Neural cell (in vitro differentiated cells): ENCODE measurements at regions not wholly inside any gene's neighbourhood (a gene's known extent, or its start where the extent isn't known, plus 50 kb on each side); places are given as distances from the start of the nearest gene placed in this dataset.

Experiments
- H2AFZ ChIP-seq: fragments of 200-600, 300-800 bp; sonication (generic), shearing (Covaris generic); 2 replicates; pipeline ENCODE4 v1.6.0; 2014; ENCODE audit warnings: low read depth, mild to moderate bottlenecking, antibody characterized with exemption, low read length, moderate library complexity
- H3F3A ChIP-seq: fragments of 200-600 bp; shearing (Covaris generic); 2 replicates; pipeline ENCODE4 v1.6.1; 2016; ENCODE audit warnings: mild to moderate bottlenecking, moderate library complexity, mixed read lengths, antibody characterized with exemption, low read length; ENCODE audit not compliant: insufficient read depth, poor library complexity, severe bottlenecking
- H3K27ac ChIP-seq: fragments of 200-600, 300-800 bp; sonication (generic), shearing (Covaris generic); 2 replicates; pipeline ENCODE4 v1.5.1; 2014; ENCODE audit warnings: mild to moderate bottlenecking, low read length, moderate library complexity
- H3K27me3 ChIP-seq: fragments of 300-800, 200-600 bp; sonication (generic), shearing (Covaris generic); 2 replicates; pipeline ENCODE4 v1.6.0; 2014; ENCODE audit warnings: mild to moderate bottlenecking, low read depth, low read length, moderate library complexity; ENCODE audit not compliant: insufficient read depth
- H3K36me3 ChIP-seq: fragments of 300-800, 200-600 bp; sonication (generic), shearing (Covaris generic); 2 replicates; pipeline ENCODE4 v1.5.1; 2014; ENCODE audit warnings: mild to moderate bottlenecking, antibody characterized with exemption, low read length, moderate library complexity; ENCODE audit not compliant: insufficient read depth
- H3K4me2 ChIP-seq: fragments of 300-800, 200-600 bp; sonication (generic), shearing (Covaris generic); 2 replicates; pipeline ENCODE4 v1.6.0; 2014; ENCODE audit warnings: mild to moderate bottlenecking, low read length
- H3K4me3 ChIP-seq: fragments of 300-800, 200-600 bp; sonication (generic), shearing (Covaris generic); 2 replicates; pipeline ENCODE4 v1.5.1; 2014; ENCODE audit warnings: mild to moderate bottlenecking, low read length, moderate library complexity
- H3K79me2 ChIP-seq: fragments of 200-600 bp; shearing (Covaris generic); replicated peaks from 2 replicates; pipeline ENCODE4 v1.6.0; 2014; ENCODE audit warnings: mild to moderate bottlenecking, low read length, moderate library complexity; ENCODE audit not compliant: insufficient read depth
- H3K9ac ChIP-seq: fragments of 300-800, 200-600 bp; sonication (generic), shearing (Covaris generic); 2 replicates; pipeline ENCODE4 v1.6.1; 2016; ENCODE audit warnings: mild to moderate bottlenecking, low read length, mixed read lengths
- H3K9me2 ChIP-seq: fragments of 200-600 bp; shearing (Covaris generic); 2 replicates; pipeline ENCODE4 v1.6.1; 2016; ENCODE audit warnings: mild to moderate bottlenecking, low read length, mixed read lengths; ENCODE audit not compliant: insufficient read depth
- H3K9me3 ChIP-seq: fragments of 200-600, 300-800 bp; sonication (generic), shearing (Covaris generic); 2 replicates; pipeline ENCODE4 v1.6.1; 2016; ENCODE audit warnings: mild to moderate bottlenecking, mixed run types, low read length, moderate library complexity, mixed read lengths
- H4K20me1 ChIP-seq: fragments of 200-600 bp; shearing (Covaris generic); 2 replicates; pipeline ENCODE4 v1.6.1; 2016; ENCODE audit warnings: mild to moderate bottlenecking, mixed run types; ENCODE audit not compliant: insufficient read depth
- EP300 ChIP-seq: fragments of 450-650 bp; conservative IDR thresholded peaks from 2 replicates; pipeline ENCODE4 v1.6.1; 2014; ENCODE audit warnings: antibody characterized with exemption, mild to moderate bottlenecking, moderate library complexity; ENCODE audit not compliant: poor library complexity, severe bottlenecking
- EZH2 ChIP-seq: fragments of 200-600, 300-800 bp; shearing (Covaris generic), sonication (generic); IDR thresholded peaks from 2 replicates; pipeline ENCODE4 v1.6.1; 2014; ENCODE audit warnings: antibody characterized with exemption, low read length, borderline replicate concordance, mild to moderate bottlenecking; ENCODE audit not compliant: insufficient read depth, poor library complexity, severe bottlenecking
- MXI1 ChIP-seq: fragments of 450-650 bp; conservative IDR thresholded peaks from 2 replicates; pipeline ENCODE4 v1.6.1; 2014; ENCODE audit warnings: antibody characterized with exemption, mild to moderate bottlenecking; ENCODE audit not compliant: poor library complexity, severe bottlenecking
- POLR2AphosphoS5 ChIP-seq: IDR thresholded peaks from 2 replicates; pipeline ENCODE4 v1.6.1; 2012
- RAD21 ChIP-seq: fragments of 450-650 bp; conservative IDR thresholded peaks from 2 replicates; pipeline ENCODE4 v1.6.1; 2014; ENCODE audit warnings: antibody characterized with exemption, mild to moderate bottlenecking, moderate library complexity
- SMC3 ChIP-seq: fragments of 450-650 bp; conservative IDR thresholded peaks from 2 replicates; pipeline ENCODE4 v1.6.1; 2014; ENCODE audit warnings: antibody characterized with exemption, mild to moderate bottlenecking, moderate library complexity; ENCODE audit not compliant: poor library complexity
- TAF1 ChIP-seq: IDR thresholded peaks from 2 replicates; pipeline ENCODE4 v1.6.1; 2012; ENCODE audit warnings: low read depth
- TF ChIP-seq, protein P1 (sequence below): fragments of 450-650 bp; IDR thresholded peaks from 2 replicates; pipeline ENCODE4 v1.5.1; 2014; ENCODE audit warnings: antibody characterized with exemption, mild to moderate bottlenecking, moderate library complexity; ENCODE audit not compliant: poor library complexity, severe bottlenecking
- TF ChIP-seq, protein P2 (sequence below): IDR thresholded peaks from 2 replicates; pipeline ENCODE4 v1.6.1; 2012; ENCODE audit warnings: borderline replicate concordance

DNA sequence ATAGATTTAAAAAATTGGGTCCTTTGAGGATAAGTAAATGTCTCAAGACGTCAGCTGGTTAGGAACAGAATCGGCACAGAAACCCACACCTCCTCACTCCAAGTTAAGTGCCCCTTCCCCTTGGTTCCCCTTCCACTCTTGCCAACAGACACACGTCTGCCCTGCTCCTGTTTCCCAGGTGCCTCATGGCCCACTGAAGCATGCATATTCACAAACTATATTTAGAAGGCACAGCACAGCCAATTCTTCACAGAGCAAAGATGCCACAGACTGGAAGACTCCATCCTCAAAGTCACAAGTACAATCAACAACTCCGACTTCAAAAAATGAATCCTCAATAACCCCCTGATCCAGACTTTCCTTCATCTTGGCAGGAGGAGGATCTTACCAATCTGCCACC lies 295.4 kb upstream of the NR2F2 start:
- no peak overlapping the region for H2AFZ ChIP-seq
- no peaks in the 10 kb centered on the region for H3K79me2 ChIP-seq
- H3K9me3 ChIP-seq = no peaks in the 10 kb centered on the region
- H3K36me3 ChIP-seq = no peaks in the 10 kb centered on the region
- H3F3A ChIP-seq = no peaks in the 10 kb centered on the region
- no peaks in the 10 kb centered on the region for H3K9me2 ChIP-seq
- H3K4me2 ChIP-seq = no peak overlapping the region
- no peak overlapping the region for H3K9ac ChIP-seq
- H3K27ac ChIP-seq = no peak overlapping the region
- TF ChIP-seq EP300 (no peak), EZH2 (no peak), SMC3 (no peak), MXI1 (no peak)
- TF ChIP-seq, protein P1, sequence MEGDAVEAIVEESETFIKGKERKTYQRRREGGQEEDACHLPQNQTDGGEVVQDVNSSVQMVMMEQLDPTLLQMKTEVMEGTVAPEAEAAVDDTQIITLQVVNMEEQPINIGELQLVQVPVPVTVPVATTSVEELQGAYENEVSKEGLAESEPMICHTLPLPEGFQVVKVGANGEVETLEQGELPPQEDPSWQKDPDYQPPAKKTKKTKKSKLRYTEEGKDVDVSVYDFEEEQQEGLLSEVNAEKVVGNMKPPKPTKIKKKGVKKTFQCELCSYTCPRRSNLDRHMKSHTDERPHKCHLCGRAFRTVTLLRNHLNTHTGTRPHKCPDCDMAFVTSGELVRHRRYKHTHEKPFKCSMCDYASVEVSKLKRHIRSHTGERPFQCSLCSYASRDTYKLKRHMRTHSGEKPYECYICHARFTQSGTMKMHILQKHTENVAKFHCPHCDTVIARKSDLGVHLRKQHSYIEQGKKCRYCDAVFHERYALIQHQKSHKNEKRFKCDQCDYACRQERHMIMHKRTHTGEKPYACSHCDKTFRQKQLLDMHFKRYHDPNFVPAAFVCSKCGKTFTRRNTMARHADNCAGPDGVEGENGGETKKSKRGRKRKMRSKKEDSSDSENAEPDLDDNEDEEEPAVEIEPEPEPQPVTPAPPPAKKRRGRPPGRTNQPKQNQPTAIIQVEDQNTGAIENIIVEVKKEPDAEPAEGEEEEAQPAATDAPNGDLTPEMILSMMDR = no peak
- H4K20me1 ChIP-seq = no peaks in the 10 kb centered on the region
- no peak overlapping the region for H3K4me3 ChIP-seq
- H3K27me3 ChIP-seq = peaks cover 15% of the 10 kb centered on the region

DNA sequence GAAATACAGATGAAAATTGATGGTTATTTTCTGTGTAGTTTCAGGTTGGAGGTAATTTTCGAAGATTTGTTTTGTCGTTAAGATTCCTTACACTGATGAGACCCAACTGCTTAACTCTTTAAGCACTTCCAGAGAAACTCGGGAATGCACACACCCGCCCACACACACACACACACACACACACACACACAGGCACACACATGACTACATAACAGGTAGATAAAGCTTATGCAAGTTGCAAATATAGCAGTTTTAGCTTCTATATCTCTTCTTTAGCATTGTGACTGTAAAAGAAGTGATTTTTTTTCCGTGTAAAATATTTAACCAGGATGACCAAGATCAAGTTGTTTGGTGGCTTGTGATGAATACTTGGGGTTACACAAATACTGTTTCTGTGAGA lies 294.9 kb upstream of the NR2F2 start:
- no peak overlapping the region for H3K4me3 ChIP-seq

More for the DNA sequence above, 294.9 kb upstream of the NR2F2 start:
- Histone ChIP-seq H3K79me2 (no peaks in the 10 kb centered on the region), H3K4me2 (no peak overlapping the region), H4K20me1 (no peaks in the 10 kb centered on the region), H3K36me3 (no peaks in the 10 kb centered on the region), H3K27ac (no peak overlapping the region), H3K27me3 (peaks cover 15% of the 10 kb centered on the region), H3K9me2 (no peaks in the 10 kb centered on the region), H3K9me3 (no peaks in the 10 kb centered on the region), H3F3A (no peaks in the 10 kb centered on the region), H2AFZ (no peak overlapping the region), H3K9ac (no peak overlapping the region)
- TF ChIP-seq EZH2 (no peak), SMC3 (no peak), POLR2AphosphoS5 (no peak), RAD21 (no peak), EP300 (no peak), MXI1 (no peak), TAF1 (no peak)
- TF ChIP-seq, protein P2, sequence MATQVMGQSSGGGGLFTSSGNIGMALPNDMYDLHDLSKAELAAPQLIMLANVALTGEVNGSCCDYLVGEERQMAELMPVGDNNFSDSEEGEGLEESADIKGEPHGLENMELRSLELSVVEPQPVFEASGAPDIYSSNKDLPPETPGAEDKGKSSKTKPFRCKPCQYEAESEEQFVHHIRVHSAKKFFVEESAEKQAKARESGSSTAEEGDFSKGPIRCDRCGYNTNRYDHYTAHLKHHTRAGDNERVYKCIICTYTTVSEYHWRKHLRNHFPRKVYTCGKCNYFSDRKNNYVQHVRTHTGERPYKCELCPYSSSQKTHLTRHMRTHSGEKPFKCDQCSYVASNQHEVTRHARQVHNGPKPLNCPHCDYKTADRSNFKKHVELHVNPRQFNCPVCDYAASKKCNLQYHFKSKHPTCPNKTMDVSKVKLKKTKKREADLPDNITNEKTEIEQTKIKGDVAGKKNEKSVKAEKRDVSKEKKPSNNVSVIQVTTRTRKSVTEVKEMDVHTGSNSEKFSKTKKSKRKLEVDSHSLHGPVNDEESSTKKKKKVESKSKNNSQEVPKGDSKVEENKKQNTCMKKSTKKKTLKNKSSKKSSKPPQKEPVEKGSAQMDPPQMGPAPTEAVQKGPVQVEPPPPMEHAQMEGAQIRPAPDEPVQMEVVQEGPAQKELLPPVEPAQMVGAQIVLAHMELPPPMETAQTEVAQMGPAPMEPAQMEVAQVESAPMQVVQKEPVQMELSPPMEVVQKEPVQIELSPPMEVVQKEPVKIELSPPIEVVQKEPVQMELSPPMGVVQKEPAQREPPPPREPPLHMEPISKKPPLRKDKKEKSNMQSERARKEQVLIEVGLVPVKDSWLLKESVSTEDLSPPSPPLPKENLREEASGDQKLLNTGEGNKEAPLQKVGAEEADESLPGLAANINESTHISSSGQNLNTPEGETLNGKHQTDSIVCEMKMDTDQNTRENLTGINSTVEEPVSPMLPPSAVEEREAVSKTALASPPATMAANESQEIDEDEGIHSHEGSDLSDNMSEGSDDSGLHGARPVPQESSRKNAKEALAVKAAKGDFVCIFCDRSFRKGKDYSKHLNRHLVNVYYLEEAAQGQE = no peak
- TF ChIP-seq, protein P1 = no peak
